IMR-90 (cell line): ENCODE measurements at regions not wholly inside any gene's neighbourhood (a gene's known extent, or its start where the extent isn't known, plus 50 kb on each side); places are given as distances from the start of the nearest gene placed in this dataset.

Source experiments
- ATAC-seq: fragments of 200-7000 bp; cut with Tn5 transposase; 2 replicates; pipeline ENCODE4 v1.9.1; 2020; ENCODE audit warnings: low read depth, mild to moderate bottlenecking, moderate library complexity
- BruUV-seq: library from RNA; stranded (reverse); fragments of 400-500 nt; replicated peaks from 2 replicates; lab custom pipeline; 2021; lab: Mats Ljungman, UMichigan
- CTCF ChIA-PET: fragments of 300-600 bp; formaldehyde crosslinking; extraction: SDS; loops from one replicate; lab custom pipeline; 2021; ENCODE audit warnings: antibody characterized with exemption; lab: Yijun Ruan, JAX
- POLR2A ChIA-PET: fragments of 300-600 bp; sonication (Branson Sonifier 250); formaldehyde crosslinking; loops from one replicate; lab custom pipeline; 2022; ENCODE audit warnings: antibody characterized with exemption; ENCODE audit not compliant: unreplicated experiment; lab: Charles Lee
- DNase-seq: peaks from one replicate; pipeline ENCODE4 v3.0.0; 2013
- H2AFZ ChIP-seq: replicated peaks from 2 replicates; pipeline ENCODE3; 2013; ENCODE audit warnings: low read length, mild to moderate bottlenecking; ENCODE audit not compliant: poor library complexity
- H2AK5ac ChIP-seq: 2 replicates; pipeline ENCODE4 v1.6.1; 2013; ENCODE audit warnings: low read depth, low read length, inconsistent platforms
- H2AK9ac ChIP-seq: replicated peaks from 2 replicates; pipeline ENCODE3; 2013; ENCODE audit warnings: mild to moderate bottlenecking, low read depth, low read length, moderate library complexity; ENCODE audit not compliant: poor library complexity
- H2BK120ac ChIP-seq: 2 replicates; pipeline ENCODE4 v1.6.1; 2013; ENCODE audit warnings: low read depth, low read length, inconsistent platforms
- H2BK15ac ChIP-seq: 3 replicates; pipeline ENCODE4 v1.6.1; 2013; ENCODE audit warnings: low read depth, low read length, inconsistent platforms
- H2BK20ac ChIP-seq: 2 replicates; pipeline ENCODE4 v1.6.1; 2013; ENCODE audit warnings: low read depth, mild to moderate bottlenecking, inconsistent platforms, low read length, moderate library complexity
- H2BK5ac ChIP-seq: 2 replicates; pipeline ENCODE4 v1.6.1; 2013; ENCODE audit warnings: mild to moderate bottlenecking, low read depth, low read length, inconsistent platforms; ENCODE audit not compliant: poor library complexity, severe bottlenecking
- H3K14ac ChIP-seq: replicated peaks from 2 replicates; pipeline ENCODE4 v1.6.1; 2013; ENCODE audit warnings: low read depth, low read length, inconsistent platforms
- H3K18ac ChIP-seq: 2 replicates; pipeline ENCODE4 v1.6.1; 2013; ENCODE audit warnings: low read depth, low read length, control low read depth
- H3K23ac ChIP-seq: 2 replicates; pipeline ENCODE4 v1.6.1; 2013; ENCODE audit warnings: low read depth, low read length, inconsistent platforms
- H3K27ac ChIP-seq: 2 replicates; pipeline ENCODE4 v1.5.1; 2013; ENCODE audit warnings: mild to moderate bottlenecking, control low read depth, low read length; ENCODE audit not compliant: insufficient read depth
- H3K27me3 ChIP-seq: 2 replicates; pipeline ENCODE4 v1.6.1; 2013; ENCODE audit warnings: low read length; ENCODE audit not compliant: control insufficient read depth, insufficient read depth
- H3K36me3 ChIP-seq: 2 replicates; pipeline ENCODE4 v1.6.1; 2013; ENCODE audit warnings: low read length, mixed read lengths; ENCODE audit not compliant: control insufficient read depth, insufficient read depth
- H3K4ac ChIP-seq: 2 replicates; pipeline ENCODE4 v1.6.1; 2013; ENCODE audit warnings: low read depth, low read length, inconsistent platforms
- H3K4me1 ChIP-seq: 2 replicates; pipeline ENCODE4 v1.6.1; 2013; ENCODE audit warnings: low read length, mixed read lengths; ENCODE audit not compliant: control insufficient read depth, insufficient read depth
- H3K4me2 ChIP-seq: 2 replicates; pipeline ENCODE4 v1.6.1; 2013; ENCODE audit warnings: low read depth, mild to moderate bottlenecking, control low read depth, low read length, moderate library complexity
- H3K4me3 ChIP-seq: 2 replicates; pipeline ENCODE4 v1.5.1; 2013; ENCODE audit warnings: low read depth, mild to moderate bottlenecking, control low read depth, low read length, moderate library complexity; ENCODE audit not compliant: insufficient read depth
- H3K56ac ChIP-seq: 2 replicates; pipeline ENCODE4 v1.6.1; 2013; ENCODE audit warnings: low read length, inconsistent platforms; ENCODE audit not compliant: insufficient read depth; ENCODE audit errors: extremely low read depth
- H3K79me1 ChIP-seq, 2 experiments: 2 replicates each; pipeline ENCODE4 v1.6.1; 2013; ENCODE audit warnings: low read length in 2 of 2, inconsistent platforms in 1 of 2, low read depth in 1 of 2
- H3K9ac ChIP-seq: 2 replicates; pipeline ENCODE4 v1.6.1; 2013; ENCODE audit warnings: low read depth, low read length, control low read depth
- H3K9me1 ChIP-seq: 2 replicates; pipeline ENCODE4 v1.6.1; 2013; ENCODE audit warnings: low read length, inconsistent platforms; ENCODE audit not compliant: insufficient read depth
- H3K9me3 ChIP-seq: 2 replicates; pipeline ENCODE4 v1.6.1; 2013; ENCODE audit warnings: low read length; ENCODE audit not compliant: control insufficient read depth, insufficient read depth
- H4K20me1 ChIP-seq: 2 replicates; pipeline ENCODE4 v1.6.1; 2013; ENCODE audit warnings: low read length, inconsistent platforms; ENCODE audit not compliant: insufficient read depth
- H4K5ac ChIP-seq: 2 replicates; pipeline ENCODE4 v1.6.1; 2013; ENCODE audit warnings: mild to moderate bottlenecking, low read depth, low read length, control low read depth
- H4K8ac ChIP-seq, 2 experiments: 2 replicates each; pipeline ENCODE4 v1.6.1; 2013; ENCODE audit warnings: low read depth in 2 of 2, low read length in 2 of 2, control low read depth in 1 of 2, inconsistent platforms in 1 of 2
- H4K91ac ChIP-seq: 2 replicates; pipeline ENCODE4 v1.6.1; 2013; ENCODE audit warnings: low read depth, low read length, inconsistent platforms; ENCODE audit not compliant: insufficient read depth
- BHLHE40 ChIP-seq: fragments of 150-350 bp; IDR thresholded peaks from 2 replicates; pipeline ENCODE4 v1.6.1; 2016; ENCODE audit warnings: mild to moderate bottlenecking, low read depth, low read length
- CEBPB ChIP-seq: IDR thresholded peaks from 2 replicates; pipeline ENCODE4 v1.6.1; 2012; ENCODE audit warnings: low read depth, low read length, improper control_type of control experiment
- CHD1 ChIP-seq: IDR thresholded peaks from 2 replicates; pipeline ENCODE4 v1.6.1; 2012; ENCODE audit warnings: low read depth, low read length, improper control_type of control experiment
- ELK1 ChIP-seq: fragments of 150-350 bp; IDR thresholded peaks from 2 replicates; pipeline ENCODE4 v1.6.1; 2016; ENCODE audit warnings: low read depth, mild to moderate bottlenecking, low read length, moderate library complexity, borderline replicate concordance
- FOS ChIP-seq: fragments of 150-350 bp; IDR thresholded peaks from 2 replicates; pipeline ENCODE4 v1.6.1; 2016; ENCODE audit warnings: low read depth, low read length
- MAFK ChIP-seq: IDR thresholded peaks from 2 replicates; pipeline ENCODE4 v1.6.1; 2012; ENCODE audit warnings: low read depth, low read length, improper control_type of control experiment
- MAZ ChIP-seq: IDR thresholded peaks from 2 replicates; pipeline ENCODE4 v1.6.1; 2012; ENCODE audit warnings: low read depth, mild to moderate bottlenecking, low read length, improper control_type of control experiment, moderate library complexity, borderline replicate concordance
- NFE2L2 ChIP-seq: fragments of 150-350 bp; IDR thresholded peaks from 2 replicates; pipeline ENCODE4 v1.6.1; 2016; ENCODE audit warnings: low read depth, mild to moderate bottlenecking, low read length
- POLR2A ChIP-seq: IDR thresholded peaks from 2 replicates; pipeline ENCODE4 v1.6.1; 2012; ENCODE audit warnings: mild to moderate bottlenecking, low read depth, low read length
- RAD21 ChIP-seq: IDR thresholded peaks from 2 replicates; pipeline ENCODE4 v1.6.1; 2012; ENCODE audit warnings: low read length, improper control_type of control experiment
- RCOR1 ChIP-seq: IDR thresholded peaks from 2 replicates; pipeline ENCODE4 v1.6.1; 2012; ENCODE audit warnings: mild to moderate bottlenecking, low read length, improper control_type of control experiment; ENCODE audit not compliant: insufficient replicate concordance
- RFX5 ChIP-seq: IDR thresholded peaks from 2 replicates; pipeline ENCODE4 v1.8.0; 2012; ENCODE audit warnings: low read depth, mild to moderate bottlenecking, low read length, moderate library complexity
- SMC3 ChIP-seq: fragments of 150-350 bp; IDR thresholded peaks from 2 replicates; pipeline ENCODE4 v1.6.1; 2016; ENCODE audit warnings: low read depth, mild to moderate bottlenecking, antibody characterized with exemption, low read length, moderate library complexity
- WGBS, 2 experiments: methylation state at CpG; one replicate each; pipeline versions ENCODE4 v1.1.5 to v1.1.7; 2013; ENCODE audit warnings: missing lambda C conversion rate in 2 of 2; ENCODE audit not compliant: insufficient read length in 1 of 2; ENCODE audit errors: extremely low coverage in 2 of 2; 5-methylcytosine and 5-hydroxymethylcytosine counted together
- dilution Hi-C: fragments of 300-500 bp; cut with HindIII; formaldehyde crosslinking; loops from one replicate; pipeline ENCODE4 v1.14.3; 2018; ENCODE audit warnings: low sequenced_read_pairs; ENCODE audit not compliant: unreplicated experiment
- in situ Hi-C: fragments of 300-500 bp; cut with MboI; formaldehyde crosslinking; loops from 3 replicates; pipeline ENCODE4 v1.14.3; 2019; ENCODE audit warnings: low sequenced_read_pairs, inconsistent platforms, mixed read lengths
- intact Hi-C: fragments of 100-400 bp; cut with micrococcal nuclease; formaldehyde crosslinking; loops from 2 replicates; pipeline ENCODE4 v1.10.0; 2022
- TF ChIP-seq, protein P1 (sequence below): fragments of 150-350 bp; IDR thresholded peaks from 2 replicates; pipeline ENCODE4 v1.6.1; 2017; ENCODE audit warnings: mild to moderate bottlenecking, antibody characterized with exemption, low read length, low read depth
- TF ChIP-seq, protein P2 (sequence below): conservative IDR thresholded peaks from 2 replicates; pipeline ENCODE4 v1.5.1; 2012; ENCODE audit warnings: mild to moderate bottlenecking, low read depth, low read length, improper control_type of control experiment

- Histone ChIP-seq H3K4me1 (peaks cover 15% of the 10 kb centered on the region), H2AFZ (no peak overlapping the region), H2AK9ac (no peak overlapping the region), H3K9me1 (no peaks in the 10 kb centered on the region; the same call in 1 of the 2 replicates), H3K56ac (no peak overlapping the region), H4K8ac (no peak overlapping the region), H4K91ac (no peak overlapping the region), H2BK120ac (no peak overlapping the region), H3K18ac (no peak overlapping the region), H3K36me3 (no peaks in the 10 kb centered on the region), H2BK15ac (no peak overlapping the region), H2BK20ac (no peak overlapping the region), H4K20me1 (no peaks in the 10 kb centered on the region), H2BK5ac (no peak overlapping the region), H3K27me3 (peaks cover 6% of the 10 kb centered on the region), H3K9me3 (no peaks in the 10 kb centered on the region), H3K23ac (no peak overlapping the region), H3K14ac (no peak overlapping the region), H3K4ac (no peak overlapping the region), H3K27ac (no peak overlapping the region), H3K4me2 (no peak overlapping the region), H3K79me1 (no peaks in the 10 kb centered on the region), H4K5ac (no peak overlapping the region), H3K9ac (no peak overlapping the region), H2AK5ac (no peak overlapping the region), H3K4me3 (no peak overlapping the region)
- no peak for DNase-seq
- in situ Hi-C loops (no loop called here), intact Hi-C loops (no loop called here), dilution Hi-C loops (no loop called here)
- 82% methylated on average over 2 of the region's 5 CpGs; no CpG with 5 or more reads in 1 of the 2 experiments for WGBS, 2 experiments
- TF ChIP-seq, protein P1, sequence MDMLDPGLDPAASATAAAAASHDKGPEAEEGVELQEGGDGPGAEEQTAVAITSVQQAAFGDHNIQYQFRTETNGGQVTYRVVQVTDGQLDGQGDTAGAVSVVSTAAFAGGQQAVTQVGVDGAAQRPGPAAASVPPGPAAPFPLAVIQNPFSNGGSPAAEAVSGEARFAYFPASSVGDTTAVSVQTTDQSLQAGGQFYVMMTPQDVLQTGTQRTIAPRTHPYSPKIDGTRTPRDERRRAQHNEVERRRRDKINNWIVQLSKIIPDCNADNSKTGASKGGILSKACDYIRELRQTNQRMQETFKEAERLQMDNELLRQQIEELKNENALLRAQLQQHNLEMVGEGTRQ = no peak
- no peak for TF ChIP-seq POLR2A
- no peak for TF ChIP-seq RFX5
- no peak for TF ChIP-seq NFE2L2
- TF ChIP-seq SMC3 = no peak
- no peak for TF ChIP-seq BHLHE40
- TF ChIP-seq MAZ = no peak
- no peak for TF ChIP-seq RAD21
- no peak for TF ChIP-seq FOS
- TF ChIP-seq CEBPB = no peak
- TF ChIP-seq CHD1 = no peak
- TF ChIP-seq, protein P2, sequence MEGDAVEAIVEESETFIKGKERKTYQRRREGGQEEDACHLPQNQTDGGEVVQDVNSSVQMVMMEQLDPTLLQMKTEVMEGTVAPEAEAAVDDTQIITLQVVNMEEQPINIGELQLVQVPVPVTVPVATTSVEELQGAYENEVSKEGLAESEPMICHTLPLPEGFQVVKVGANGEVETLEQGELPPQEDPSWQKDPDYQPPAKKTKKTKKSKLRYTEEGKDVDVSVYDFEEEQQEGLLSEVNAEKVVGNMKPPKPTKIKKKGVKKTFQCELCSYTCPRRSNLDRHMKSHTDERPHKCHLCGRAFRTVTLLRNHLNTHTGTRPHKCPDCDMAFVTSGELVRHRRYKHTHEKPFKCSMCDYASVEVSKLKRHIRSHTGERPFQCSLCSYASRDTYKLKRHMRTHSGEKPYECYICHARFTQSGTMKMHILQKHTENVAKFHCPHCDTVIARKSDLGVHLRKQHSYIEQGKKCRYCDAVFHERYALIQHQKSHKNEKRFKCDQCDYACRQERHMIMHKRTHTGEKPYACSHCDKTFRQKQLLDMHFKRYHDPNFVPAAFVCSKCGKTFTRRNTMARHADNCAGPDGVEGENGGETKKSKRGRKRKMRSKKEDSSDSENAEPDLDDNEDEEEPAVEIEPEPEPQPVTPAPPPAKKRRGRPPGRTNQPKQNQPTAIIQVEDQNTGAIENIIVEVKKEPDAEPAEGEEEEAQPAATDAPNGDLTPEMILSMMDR = no peak
- TF ChIP-seq ELK1 = no peak
- no peak for TF ChIP-seq RCOR1
- no peak for TF ChIP-seq MAFK
- POLR2A ChIA-PET = no interaction called here
- ATAC-seq = no peak
- CTCF ChIA-PET = no interaction called here
- no TSS peak for BruUV-seq
These were observed 54.5 kb upstream of the COL13A1 start for GRCh38 chr10:69747179-69747578.
